ENCODE measurements at regions not wholly inside any gene's neighbourhood (a gene's known extent, or its start where the extent isn't known, plus 50 kb on each side); places are given as distances from the start of the nearest gene placed in this dataset.

DNA sequence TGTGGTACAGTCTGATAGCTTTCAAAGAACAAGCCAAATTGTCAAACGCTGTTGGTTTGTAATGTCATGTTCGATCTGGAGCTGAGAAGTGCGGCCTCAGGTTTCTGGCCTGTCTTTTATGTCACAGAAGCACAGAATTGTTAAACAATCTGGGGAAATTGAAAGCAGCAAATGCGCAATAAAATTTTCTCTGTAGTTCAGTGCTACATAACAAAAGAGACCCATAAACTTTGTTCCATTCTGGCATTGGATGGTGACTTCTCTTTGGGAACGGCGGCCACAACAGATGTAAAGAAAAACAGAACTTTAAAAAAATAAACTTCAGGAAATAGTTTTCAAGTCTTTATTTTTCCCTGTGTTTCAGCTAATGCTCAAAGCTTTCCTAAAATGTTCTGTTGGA is 106.9 kb downstream of the PRL start:
- Histone ChIP-seq H3K27me3 (no peaks in the 10 kb centered on the region), H3K27ac (no peak overlapping the region), H3K36me3 (no peaks in the 10 kb centered on the region), H3K4me1 (no peaks in the 10 kb centered on the region), H3K9me3 (no peaks in the 10 kb centered on the region), H3K4me3 (no peak overlapping the region)
- no peak for TF ChIP-seq POLR2AphosphoS5 (IDR thresholded peaks at IDR 0.05; ENCODE audit: insufficient read depth in 1 of 2, low read depth in 1 of 2)
- TF ChIP-seq CTCF (IDR thresholded peaks at IDR 0.05): no peak
- intact Hi-C loops (cut with DNase I): no loop called here
- no peak for DNase-seq (ENCODE audit: extremely low spot score in 2 of 2)

GRCh38 chr6:22194188-22194921 is 102.5 kb downstream of the PRL start:
- Histone ChIP-seq H3K27me3 (no peaks in the 10 kb centered on the region), H3K4me3 (no peak overlapping the region), H3K27ac (no peak overlapping the region), H3K36me3 (no peaks in the 10 kb centered on the region), H3K9me3 (no peaks in the 10 kb centered on the region), H3K4me1 (no peaks in the 10 kb centered on the region)
- intact Hi-C loops (cut with DNase I): no loop called here
- DNase-seq (ENCODE audit: extremely low spot score in 2 of 2): no peak
- TF ChIP-seq POLR2AphosphoS5 (IDR thresholded peaks at IDR 0.05; ENCODE audit: insufficient read depth in 1 of 2, low read depth in 1 of 2): no peak
- TF ChIP-seq CTCF (IDR thresholded peaks at IDR 0.05): no peak
- TF ChIP-seq POLR2A (IDR thresholded peaks at IDR 0.05): no peak

- intact Hi-C loops (cut with DNase I): no loop called here
Observed at GRCh38 chr6:22199771-22200170, 97.1 kb downstream of the PRL start.

DNA sequence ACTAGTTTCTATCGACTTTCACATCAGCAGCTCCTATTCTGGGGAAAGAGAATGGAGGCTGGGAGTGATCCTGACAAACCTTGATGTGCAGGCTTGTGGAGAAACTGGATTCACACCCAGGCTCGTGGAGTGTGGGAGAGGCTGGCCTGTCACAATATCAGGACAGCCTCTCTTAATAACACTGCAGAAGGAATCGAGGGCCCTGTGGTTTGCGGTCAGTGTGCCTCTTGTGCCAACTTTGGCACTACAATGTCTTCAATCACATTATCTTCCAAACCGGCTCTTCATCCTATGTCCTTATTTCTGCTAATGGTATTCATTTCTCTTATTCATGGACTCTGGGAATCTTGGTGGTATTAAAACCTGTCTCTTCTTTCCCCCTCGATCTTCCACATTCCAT is 92.7 kb downstream of the PRL start:
- no peak overlapping the region for H3K27ac ChIP-seq
- no peaks in the 10 kb centered on the region for H3K4me1 ChIP-seq
- no peaks in the 10 kb centered on the region for H3K36me3 ChIP-seq
- DNase-seq (ENCODE audit: extremely low spot score in 2 of 2): no peak
- no peak for TF ChIP-seq CTCF (IDR thresholded peaks at IDR 0.05)
- no peak for TF ChIP-seq POLR2AphosphoS5 (IDR thresholded peaks at IDR 0.05; ENCODE audit: insufficient read depth in 1 of 2, low read depth in 1 of 2)
- no peak for TF ChIP-seq POLR2A (IDR thresholded peaks at IDR 0.05)
- H3K4me3 ChIP-seq: no peak overlapping the region
- H3K27me3 ChIP-seq: no peaks in the 10 kb centered on the region
- intact Hi-C loops (cut with DNase I): no loop called here
- no peaks in the 10 kb centered on the region for H3K9me3 ChIP-seq

More at GRCh38 chr6:22199771-22200170, 97.1 kb downstream of the PRL start:
- Histone ChIP-seq H3K27me3 (no peaks in the 10 kb centered on the region), H3K4me1 (no peaks in the 10 kb centered on the region), H3K9me3 (no peaks in the 10 kb centered on the region), H3K36me3 (no peaks in the 10 kb centered on the region), H3K27ac (no peak overlapping the region), H3K4me3 (no peak overlapping the region)
- no peak for TF ChIP-seq POLR2AphosphoS5 (IDR thresholded peaks at IDR 0.05; ENCODE audit: insufficient read depth in 1 of 2, low read depth in 1 of 2)
- no peak for TF ChIP-seq CTCF (IDR thresholded peaks at IDR 0.05)
- DNase-seq (ENCODE audit: extremely low spot score in 2 of 2): no peak

- intact Hi-C loops (cut with DNase I): no loop called here
- H3K9me3 ChIP-seq: no peaks in the 10 kb centered on the region
- no peak for DNase-seq (ENCODE audit: extremely low spot score in 2 of 2)
- TF ChIP-seq CTCF (IDR thresholded peaks at IDR 0.05): no peak
- no peak for TF ChIP-seq POLR2AphosphoS5 (IDR thresholded peaks at IDR 0.05; ENCODE audit: insufficient read depth in 1 of 2, low read depth in 1 of 2)
- no peak for TF ChIP-seq POLR2A (IDR thresholded peaks at IDR 0.05)
- no peaks in the 10 kb centered on the region for H3K27me3 ChIP-seq
- H3K27ac ChIP-seq: no peak overlapping the region
- H3K36me3 ChIP-seq: no peaks in the 10 kb centered on the region
- no peak overlapping the region for H3K4me3 ChIP-seq
- no peaks in the 10 kb centered on the region for H3K4me1 ChIP-seq
Observed at GRCh38 chr6:22205266-22205665, 91.6 kb downstream of the PRL start.
